ENCODE measurements at regions not wholly inside any gene's neighbourhood (a gene's known extent, or its start where the extent isn't known, plus 50 kb on each side); places are given as distances from the start of the nearest gene placed in this dataset.

- Histone ChIP-seq H3K4me3 (no peak overlapping the region), H3K27ac (no peak overlapping the region), H3K27me3 (no peaks in the 10 kb centered on the region), H3K9me3 (no peaks in the 10 kb centered on the region), H3K36me3 (no peaks in the 10 kb centered on the region), H3K4me1 (no peaks in the 10 kb centered on the region)
- intact Hi-C loops (cut with DNase I; ENCODE audit: low total_unique reads) = no loop called here
- no peak for DNase-seq
- in situ Hi-C loops (cut with MboI; ENCODE audit: low pct_ligation_motif_present in 1 of 4, low pct_unique_long_range_greater_than_20kb in 1 of 4, low sequenced_read_pairs in 3 of 4) = no loop called here
- TF ChIP-seq POLR2A (IDR thresholded peaks at IDR 0.05) = no peak
- no peak for TF ChIP-seq CTCF (IDR thresholded peaks at IDR 0.05)
- TF ChIP-seq POLR2AphosphoS5 (IDR thresholded peaks at IDR 0.05) = no peak
- no peak for TF ChIP-seq EP300 (IDR thresholded peaks at IDR 0.05; ENCODE audit: low read depth)
Measured at GRCh38 chr16:60755907-60756306, 1280.3 kb downstream of the CDH8 start.

GRCh38 chr16:60748366-60748765 is 1287.9 kb downstream of the CDH8 start:
- H3K4me1 ChIP-seq = no peaks in the 10 kb centered on the region
- in situ Hi-C loops (cut with MboI; ENCODE audit: low pct_ligation_motif_present in 1 of 4, low pct_unique_long_range_greater_than_20kb in 1 of 4, low sequenced_read_pairs in 3 of 4) = no loop called here
- H3K4me3 ChIP-seq = no peak overlapping the region
- no peaks in the 10 kb centered on the region for H3K9me3 ChIP-seq
- intact Hi-C loops (cut with DNase I; ENCODE audit: low total_unique reads) = no loop called here
- H3K36me3 ChIP-seq = no peaks in the 10 kb centered on the region
- no peak for TF ChIP-seq POLR2AphosphoS5 (IDR thresholded peaks at IDR 0.05)
- no peak for TF ChIP-seq POLR2A (IDR thresholded peaks at IDR 0.05)
- no peak for TF ChIP-seq CTCF (IDR thresholded peaks at IDR 0.05)
- no peak for TF ChIP-seq EP300 (IDR thresholded peaks at IDR 0.05; ENCODE audit: low read depth)
- H3K27ac ChIP-seq = no peak overlapping the region
- no peaks in the 10 kb centered on the region for H3K27me3 ChIP-seq
- DNase-seq = no peak

GRCh38 chr16:60744198-60744597 is 1292.0 kb downstream of the CDH8 start:
- intact Hi-C loops (cut with DNase I; ENCODE audit: low total_unique reads) = no loop called here
- Histone ChIP-seq H3K36me3 (no peaks in the 10 kb centered on the region), H3K27me3 (no peaks in the 10 kb centered on the region), H3K9me3 (no peaks in the 10 kb centered on the region), H3K27ac (no peak overlapping the region), H3K4me3 (no peak overlapping the region), H3K4me1 (no peaks in the 10 kb centered on the region)
- in situ Hi-C loops (cut with MboI; ENCODE audit: low pct_ligation_motif_present in 1 of 4, low pct_unique_long_range_greater_than_20kb in 1 of 4, low sequenced_read_pairs in 3 of 4) = no loop called here
- DNase-seq = no peak
- no peak for TF ChIP-seq EP300 (IDR thresholded peaks at IDR 0.05; ENCODE audit: low read depth)
- no peak for TF ChIP-seq POLR2AphosphoS5 (IDR thresholded peaks at IDR 0.05)
- TF ChIP-seq CTCF (IDR thresholded peaks at IDR 0.05) = no peak
- no peak for TF ChIP-seq POLR2A (IDR thresholded peaks at IDR 0.05)
- 86% methylated on average over 3 of the region's 3 CpGs; no CpG with 5 or more reads in 1 of the 2 donors for WGBS, 2 donors (ENCODE audit: low coverage in 1 of 2)

- Histone ChIP-seq H3K4me3 (no peak overlapping the region), H3K27me3 (no peaks in the 10 kb centered on the region), H3K9me3 (no peaks in the 10 kb centered on the region), H3K27ac (no peak overlapping the region), H3K36me3 (no peaks in the 10 kb centered on the region), H3K4me1 (no peaks in the 10 kb centered on the region)
- DNase-seq = no peak
- in situ Hi-C loops (cut with MboI; ENCODE audit: low pct_ligation_motif_present in 1 of 4, low pct_unique_long_range_greater_than_20kb in 1 of 4, low sequenced_read_pairs in 3 of 4) = no loop called here
- intact Hi-C loops (cut with DNase I; ENCODE audit: low total_unique reads) = no loop called here
- 87% methylated on average over 1 of the region's 1 CpG; no CpG with 5 or more reads in 1 of the 2 donors for WGBS, 2 donors (ENCODE audit: low coverage in 1 of 2)
- TF ChIP-seq CTCF (IDR thresholded peaks at IDR 0.05) (no peak), EP300 (IDR thresholded peaks at IDR 0.05; ENCODE audit: low read depth) (no peak), POLR2AphosphoS5 (IDR thresholded peaks at IDR 0.05) (no peak), POLR2A (IDR thresholded peaks at IDR 0.05) (no peak)
Measured at GRCh38 chr16:60741810-60742209, 1294.4 kb downstream of the CDH8 start.
